GM18507 (cell line): ENCODE measurements at regions not wholly inside any gene's neighbourhood (a gene's known extent, or its start where the extent isn't known, plus 50 kb on each side); places are given as distances from the start of the nearest gene placed in this dataset.
A peak's percentile ranks its signal among the peaks of the same experiment; 100 is the strongest.

Source experiments
- DNase-seq: peaks from one replicate; pipeline ENCODE4 v3.0.0; 2011; ENCODE audit warnings: low read depth; ENCODE audit not compliant: insufficient read length; ENCODE audit errors: extremely low spot score
- FAIRE-seq: peaks from 2 replicates; lab custom pipeline; 2011; peaks lifted over from hg19 to GRCh38; lab: Jason Lieb, UNC

DNA sequence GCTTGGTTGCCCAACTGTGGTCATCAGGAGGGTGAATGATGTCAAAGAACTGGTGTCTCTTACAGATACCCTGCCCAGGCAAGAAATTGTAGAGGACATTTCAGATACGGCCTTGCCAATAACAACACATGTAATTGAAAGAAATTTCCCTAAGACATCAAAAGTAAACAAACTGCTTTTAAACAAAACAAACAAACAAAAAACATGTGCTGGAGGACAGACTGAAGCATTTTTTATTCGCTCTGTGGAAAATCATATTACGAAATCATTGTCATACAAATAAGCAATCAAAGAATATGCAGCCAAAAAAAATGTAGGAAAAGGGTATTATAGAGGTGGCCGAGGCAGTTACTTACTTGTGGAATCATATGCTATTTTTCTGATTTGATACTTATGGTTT, 52.1 kb upstream of the MYEOV start:
- FAIRE-seq (no peak), DNase-seq (no peak)

DNA sequence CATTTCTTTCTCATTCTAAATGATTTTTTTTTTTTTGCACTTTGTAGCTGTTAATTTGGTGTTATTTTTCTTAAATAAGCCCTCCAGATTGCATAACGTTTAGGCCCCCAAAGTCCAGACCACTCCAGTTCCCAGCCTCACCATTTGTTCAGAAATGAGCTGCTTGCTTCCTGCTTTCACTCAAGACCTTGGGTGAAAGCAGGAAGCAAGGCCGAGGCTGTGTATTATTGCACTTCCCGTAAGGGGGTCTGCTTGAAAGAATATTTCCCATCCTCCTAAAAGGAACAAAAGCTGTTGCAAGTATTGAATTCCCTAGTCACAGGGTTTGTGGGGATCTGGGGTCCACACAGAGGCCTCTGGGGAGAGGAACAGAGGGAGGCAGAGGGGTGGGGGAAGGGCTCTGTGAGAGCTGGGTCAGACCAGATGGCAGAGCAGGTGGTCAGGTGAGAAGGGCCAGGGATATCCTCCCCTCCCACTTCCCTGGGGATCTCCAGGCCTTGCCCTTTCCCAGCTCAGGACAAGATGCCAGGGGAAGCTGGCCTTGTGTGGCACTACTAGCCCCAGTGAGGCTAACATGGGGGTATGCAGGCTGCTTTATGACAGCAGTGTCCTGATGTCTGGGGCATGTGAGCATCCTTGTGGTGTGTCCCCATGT, 51.6 kb upstream of the MYEOV start:
- FAIRE-seq = peak; percentile 45
- no peak for DNase-seq

DNA sequence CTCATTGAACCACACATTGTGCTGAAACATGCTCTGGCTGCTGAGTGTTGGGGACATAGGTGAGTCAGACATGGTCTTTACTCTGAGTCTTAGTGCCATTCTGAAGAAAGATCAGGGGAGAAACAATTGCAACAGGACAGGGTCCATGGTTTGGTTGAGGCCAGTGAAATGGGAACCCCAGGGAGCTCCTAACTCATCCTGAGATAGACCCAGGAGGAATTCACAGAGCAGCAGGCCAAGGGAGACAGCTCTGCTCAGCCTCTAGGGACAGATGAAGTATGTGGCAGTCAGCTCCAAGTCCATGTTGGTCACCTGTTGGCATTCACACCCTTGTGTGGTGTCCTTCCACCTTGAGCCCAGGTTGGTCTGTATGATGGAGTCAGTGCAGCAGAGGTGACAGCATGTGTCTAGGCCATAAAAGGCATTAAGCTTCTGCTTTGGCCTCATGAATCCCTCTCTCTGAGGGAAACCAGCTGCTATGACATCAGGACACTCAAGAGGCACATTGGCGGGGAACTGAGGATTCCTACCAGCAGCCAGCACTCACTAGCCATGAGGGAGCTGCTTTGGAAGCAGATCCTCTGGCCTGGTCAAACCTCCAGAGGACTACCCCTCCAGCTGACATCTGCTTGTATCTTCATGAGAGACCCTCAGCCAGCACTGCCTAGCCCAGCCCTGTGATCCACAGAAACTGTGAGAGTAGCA, 50.3 kb upstream of the MYEOV start:
- DNase-seq (no peak), FAIRE-seq (no peak)
